Effector memory CD8-positive, alpha-beta T cell (primary cell): ENCODE measurements at regions not wholly inside any gene's neighbourhood (a gene's known extent, or its start where the extent isn't known, plus 50 kb on each side); places are given as distances from the start of the nearest gene placed in this dataset.

Source experiments
- ATAC-seq: fragments of 150-1000 bp; cut with Tn5 transposase; replicated peaks from 2 replicates; pipeline ENCODE4 v1.10.0; 2021; ENCODE audit warnings: mild to moderate bottlenecking, moderate library complexity
- DNase-seq, 3 experiments: peaks; one replicate each; pipeline ENCODE4 v3.0.0; 2021
- H3K27ac Mint-ChIP-seq, 2 donors: one replicate each; pipeline ENCODE4 v1.8.0; 2022; ENCODE audit warnings: mild to moderate bottlenecking in 2 of 2, mixed read lengths in 2 of 2, moderate library complexity in 2 of 2
- H3K27me3 Mint-ChIP-seq, 2 donors: one replicate each; pipeline ENCODE4 v1.8.0; 2022; ENCODE audit warnings: mixed read lengths in 2 of 2
- H3K36me3 Mint-ChIP-seq: one replicate; pipeline ENCODE4 v1.8.0; 2022; ENCODE audit warnings: mild to moderate bottlenecking, moderate library complexity, mixed read lengths; ENCODE audit not compliant: insufficient read depth
- H3K4me1 Mint-ChIP-seq, 2 donors: one replicate each; pipeline ENCODE4 v1.8.0; 2022; ENCODE audit warnings: low read depth in 2 of 2, mixed read lengths in 2 of 2
- H3K4me3 Mint-ChIP-seq, 2 donors: one replicate each; pipeline ENCODE4 v1.8.0; 2022; ENCODE audit warnings: mild to moderate bottlenecking in 2 of 2, mixed read lengths in 2 of 2, moderate library complexity in 2 of 2
- H3K9me3 Mint-ChIP-seq, 2 donors: one replicate each; pipeline ENCODE4 v1.8.0; 2022; ENCODE audit warnings: mixed read lengths in 2 of 2

GRCh38 chr18:62629031-62629430, 86.3 kb upstream of the PHLPP1 start:
- Mint-ChIP-seq H3K4me3 (no peak overlapping the region), H3K4me1 (no peaks in the 10 kb centered on the region), H3K27me3 (peaks cover 15 to 17% of the 10 kb centered on the region in 2 donors), H3K27ac (no peak overlapping the region), H3K36me3 (no peaks in the 10 kb centered on the region), H3K9me3 (no peaks in the 10 kb centered on the region)
- ATAC-seq (no peak), DNase-seq (no peak)

GRCh38 chr18:62631173-62631572, 84.2 kb upstream of the PHLPP1 start:
- no peak for ATAC-seq
- DNase-seq, result no peak
- Mint-ChIP-seq H3K27ac (no peak overlapping the region), H3K4me1 (no peaks in the 10 kb centered on the region), H3K9me3 (no peaks in the 10 kb centered on the region), H3K27me3 (peaks cover 28 to 38% of the 10 kb centered on the region in 2 donors), H3K4me3 (no peak overlapping the region), H3K36me3 (no peaks in the 10 kb centered on the region)

- Mint-ChIP-seq H3K36me3 (no peaks in the 10 kb centered on the region), H3K4me1 (no peaks in the 10 kb centered on the region), H3K4me3 (no peak overlapping the region), H3K27ac (no peak overlapping the region), H3K9me3 (no peaks in the 10 kb centered on the region), H3K27me3 (peaks cover 38 to 47% of the 10 kb centered on the region in 2 donors)
- no peak for DNase-seq
- ATAC-seq, result no peak
Observed at GRCh38 chr18:62632788-62633455, 82.4 kb upstream of the PHLPP1 start.

GRCh38 chr18:62634458-62634857, 80.9 kb upstream of the PHLPP1 start:
- no peak for DNase-seq
- Mint-ChIP-seq H3K9me3 (no peaks in the 10 kb centered on the region), H3K27me3 (peaks cover 43 to 62% of the 10 kb centered on the region in 2 donors), H3K36me3 (no peaks in the 10 kb centered on the region), H3K27ac (no peak overlapping the region), H3K4me3 (no peak overlapping the region), H3K4me1 (peaks cover 0 to 4% of the 10 kb centered on the region in 2 donors)
- no peak for ATAC-seq

GRCh38 chr18:62634979-62635630, 80.2 kb upstream of the PHLPP1 start:
- no peak overlapping the region for H3K4me3 Mint-ChIP-seq
- no peaks in the 10 kb centered on the region for H3K36me3 Mint-ChIP-seq
- H3K27ac Mint-ChIP-seq, result no peak overlapping the region
- H3K9me3 Mint-ChIP-seq, result no peaks in the 10 kb centered on the region
- H3K4me1 Mint-ChIP-seq, result peaks cover 0 to 4% of the 10 kb centered on the region in 2 donors
- DNase-seq (no peak), ATAC-seq (no peak)
- H3K27me3 Mint-ChIP-seq, result peaks cover 43 to 63% of the 10 kb centered on the region in 2 donors

- Mint-ChIP-seq H3K27me3 (peaks cover 39 to 52% of the 10 kb centered on the region in 2 donors), H3K36me3 (no peaks in the 10 kb centered on the region), H3K4me1 (peaks cover 0 to 4% of the 10 kb centered on the region in 2 donors), H3K27ac (no peak overlapping the region), H3K4me3 (no peak overlapping the region), H3K9me3 (no peaks in the 10 kb centered on the region)
- DNase-seq (no peak), ATAC-seq (no peak)
Observed at GRCh38 chr18:62637403-62637802, 77.9 kb upstream of the PHLPP1 start.

- peak; percentile 67 for ATAC-seq
- H3K36me3 Mint-ChIP-seq, result no peaks in the 10 kb centered on the region
- peak; percentile 31 to 50 (median 39) for DNase-seq
- peaks cover 39 to 52% of the 10 kb centered on the region in 2 donors for H3K27me3 Mint-ChIP-seq
- no peaks in the 10 kb centered on the region for H3K9me3 Mint-ChIP-seq
- H3K4me1 Mint-ChIP-seq, result peaks cover 0 to 4% of the 10 kb centered on the region in 2 donors
- no peak overlapping the region for H3K4me3 Mint-ChIP-seq
- H3K27ac Mint-ChIP-seq, result no peak overlapping the region
Observed at GRCh38 chr18:62637807-62638687, 77.3 kb upstream of the PHLPP1 start.

GRCh38 chr18:62643181-62643580, 72.2 kb upstream of the PHLPP1 start:
- peaks cover 7 to 22% of the 10 kb centered on the region in 2 donors for H3K27me3 Mint-ChIP-seq
- no peak for ATAC-seq
- peaks cover 0 to 4% of the 10 kb centered on the region in 2 donors for H3K4me1 Mint-ChIP-seq
- H3K9me3 Mint-ChIP-seq, result no peaks in the 10 kb centered on the region
- no peak for DNase-seq
- H3K36me3 Mint-ChIP-seq, result no peaks in the 10 kb centered on the region
- H3K4me3 Mint-ChIP-seq, result no peak overlapping the region
- H3K27ac Mint-ChIP-seq, result no peak overlapping the region

- no peaks in the 10 kb centered on the region for H3K9me3 Mint-ChIP-seq
- ATAC-seq (no peak), DNase-seq (no peak)
- no peaks in the 10 kb centered on the region for H3K4me1 Mint-ChIP-seq
- peaks cover 9 to 17% of the 10 kb centered on the region in 2 donors for H3K27me3 Mint-ChIP-seq
- H3K4me3 Mint-ChIP-seq, result no peak overlapping the region
- H3K27ac Mint-ChIP-seq, result no peak overlapping the region
- no peaks in the 10 kb centered on the region for H3K36me3 Mint-ChIP-seq
Observed at GRCh38 chr18:62644773-62645172, 70.6 kb upstream of the PHLPP1 start.

GRCh38 chr18:62647179-62647578, 68.2 kb upstream of the PHLPP1 start:
- no peak for DNase-seq
- H3K27ac Mint-ChIP-seq, result no peak overlapping the region
- H3K4me1 Mint-ChIP-seq, result no peaks in the 10 kb centered on the region
- no peak for ATAC-seq
- H3K27me3 Mint-ChIP-seq, result peaks cover 9 to 24% of the 10 kb centered on the region in 2 donors
- no peak overlapping the region for H3K4me3 Mint-ChIP-seq
- H3K36me3 Mint-ChIP-seq, result no peaks in the 10 kb centered on the region
- H3K9me3 Mint-ChIP-seq, result no peaks in the 10 kb centered on the region

GRCh38 chr18:62648045-62648678, 67.2 kb upstream of the PHLPP1 start:
- ATAC-seq (no peak), DNase-seq (no peak)
- H3K36me3 Mint-ChIP-seq, result no peaks in the 10 kb centered on the region
- H3K9me3 Mint-ChIP-seq, result no peaks in the 10 kb centered on the region
- no peak overlapping the region for H3K27ac Mint-ChIP-seq
- H3K4me1 Mint-ChIP-seq, result no peaks in the 10 kb centered on the region
- H3K4me3 Mint-ChIP-seq, result no peak overlapping the region
- H3K27me3 Mint-ChIP-seq, result peaks cover 10 to 28% of the 10 kb centered on the region in 2 donors

- H3K36me3 Mint-ChIP-seq, result no peaks in the 10 kb centered on the region
- H3K27me3 Mint-ChIP-seq, result peaks cover 15 to 38% of the 10 kb centered on the region in 2 donors
- H3K27ac Mint-ChIP-seq, result no peak overlapping the region
- ATAC-seq (no peak), DNase-seq (no peak)
- no peak overlapping the region for H3K4me3 Mint-ChIP-seq
- no peaks in the 10 kb centered on the region for H3K9me3 Mint-ChIP-seq
- no peaks in the 10 kb centered on the region for H3K4me1 Mint-ChIP-seq
Observed at GRCh38 chr18:62651276-62652056, 63.9 kb upstream of the PHLPP1 start.
